HG03097 (cell line): ENCODE measurements at regions not wholly inside any gene's neighbourhood (a gene's known extent, or its start where the extent isn't known, plus 50 kb on each side); places are given as distances from the start of the nearest gene placed in this dataset.

Source experiments
- ATAC-seq: cut with Tn5 transposase; IDR thresholded peaks from one replicate; pipeline ENCODE4 v1.9.1; 2021; ENCODE audit not compliant: unreplicated experiment, low FRiP score

- no peak for ATAC-seq
Observed at GRCh38 chr11:29019960-29020683, 911.9 kb downstream of the METTL15 start.

- ATAC-seq: no peak
Observed at GRCh38 chr11:29018631-29019030, 910.4 kb downstream of the METTL15 start.

GRCh38 chr11:29017941-29018340, 909.8 kb downstream of the METTL15 start:
- no peak for ATAC-seq

GRCh38 chr11:29012507-29012906, 904.3 kb downstream of the METTL15 start:
- ATAC-seq: no peak

- no peak for ATAC-seq
Observed at GRCh38 chr11:29009426-29009825, 901.2 kb downstream of the METTL15 start.

- no peak for ATAC-seq
Observed at GRCh38 chr11:29008481-29008880, 900.3 kb downstream of the METTL15 start.

GRCh38 chr11:29006668-29007067, 898.5 kb downstream of the METTL15 start:
- ATAC-seq: no peak

- ATAC-seq: no peak
Observed at GRCh38 chr11:29005401-29005980, 897.3 kb downstream of the METTL15 start.

- no peak for ATAC-seq
Observed at GRCh38 chr11:29002816-29003215, 894.6 kb downstream of the METTL15 start.

GRCh38 chr11:28999620-29000019, 891.4 kb downstream of the METTL15 start:
- no peak for ATAC-seq

GRCh38 chr11:28992996-28993395, 884.8 kb downstream of the METTL15 start:
- no peak for ATAC-seq

GRCh38 chr11:28984231-28984630, 876.0 kb downstream of the METTL15 start:
- no peak for ATAC-seq

GRCh38 chr11:28983780-28984179, 875.6 kb downstream of the METTL15 start:
- ATAC-seq: no peak

GRCh38 chr11:28981381-28981780, 873.2 kb downstream of the METTL15 start:
- no peak for ATAC-seq

- ATAC-seq: no peak
Observed at GRCh38 chr11:28976801-28977145, 868.6 kb downstream of the METTL15 start.

- ATAC-seq: no peak
Observed at GRCh38 chr11:28976012-28976800, 868.0 kb downstream of the METTL15 start.

- no peak for ATAC-seq
Observed at GRCh38 chr11:28969832-28970231, 861.6 kb downstream of the METTL15 start.

- ATAC-seq: no peak
Observed at GRCh38 chr11:28966951-28967350, 858.8 kb downstream of the METTL15 start.

GRCh38 chr11:28965819-28966218, 857.6 kb downstream of the METTL15 start:
- no peak for ATAC-seq

GRCh38 chr11:28964811-28965210, 856.6 kb downstream of the METTL15 start:
- no peak for ATAC-seq

GRCh38 chr11:28963187-28963586, 855.0 kb downstream of the METTL15 start:
- ATAC-seq: no peak

GRCh38 chr11:28962502-28962901, 854.3 kb downstream of the METTL15 start:
- no peak for ATAC-seq
